ENCODE measurements at regions not wholly inside any gene's neighbourhood (a gene's known extent, or its start where the extent isn't known, plus 50 kb on each side); places are given as distances from the start of the nearest gene placed in this dataset.

DNA sequence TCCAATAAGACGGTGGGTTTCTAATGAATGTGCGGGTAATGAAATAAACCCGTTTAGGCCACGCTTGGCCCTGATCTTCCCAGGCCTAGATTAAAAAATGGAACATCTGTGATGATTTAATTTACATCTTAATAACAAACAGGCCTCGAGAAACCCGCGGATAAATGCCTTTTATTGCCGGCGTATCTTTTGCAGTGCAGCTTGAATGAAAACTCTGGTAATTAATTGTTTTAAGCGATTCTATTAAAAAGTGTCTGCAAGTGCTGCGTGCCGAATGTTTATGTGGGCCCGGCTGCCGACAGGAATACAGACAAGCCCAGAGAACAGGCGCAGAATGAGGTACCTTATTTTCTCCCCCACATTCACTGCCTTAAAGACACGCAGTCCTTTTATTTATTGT, 420.7 kb downstream of the MN1 start:
- no peak for DNase-seq

DNA sequence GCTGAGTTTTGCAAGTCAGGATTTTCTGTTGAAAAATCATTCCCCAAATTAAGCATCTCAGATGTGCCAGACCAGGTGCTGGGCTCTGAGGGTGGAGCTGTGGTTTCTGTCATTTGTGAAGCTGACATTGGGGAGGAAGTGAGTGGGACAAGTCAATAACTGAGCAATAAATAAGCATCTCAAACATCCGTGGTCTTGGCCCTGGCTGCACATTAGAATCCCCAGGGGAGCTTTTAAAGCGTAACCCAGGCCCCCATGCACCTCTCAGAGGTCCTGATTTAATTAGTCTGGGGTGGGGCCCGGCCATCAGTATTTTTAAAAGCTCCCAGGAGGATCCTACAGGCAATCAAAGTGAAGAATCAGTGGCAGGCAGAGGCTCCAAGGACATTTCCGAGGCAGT, 420.0 kb downstream of the MN1 start:
- DNase-seq, result no peak

DNA sequence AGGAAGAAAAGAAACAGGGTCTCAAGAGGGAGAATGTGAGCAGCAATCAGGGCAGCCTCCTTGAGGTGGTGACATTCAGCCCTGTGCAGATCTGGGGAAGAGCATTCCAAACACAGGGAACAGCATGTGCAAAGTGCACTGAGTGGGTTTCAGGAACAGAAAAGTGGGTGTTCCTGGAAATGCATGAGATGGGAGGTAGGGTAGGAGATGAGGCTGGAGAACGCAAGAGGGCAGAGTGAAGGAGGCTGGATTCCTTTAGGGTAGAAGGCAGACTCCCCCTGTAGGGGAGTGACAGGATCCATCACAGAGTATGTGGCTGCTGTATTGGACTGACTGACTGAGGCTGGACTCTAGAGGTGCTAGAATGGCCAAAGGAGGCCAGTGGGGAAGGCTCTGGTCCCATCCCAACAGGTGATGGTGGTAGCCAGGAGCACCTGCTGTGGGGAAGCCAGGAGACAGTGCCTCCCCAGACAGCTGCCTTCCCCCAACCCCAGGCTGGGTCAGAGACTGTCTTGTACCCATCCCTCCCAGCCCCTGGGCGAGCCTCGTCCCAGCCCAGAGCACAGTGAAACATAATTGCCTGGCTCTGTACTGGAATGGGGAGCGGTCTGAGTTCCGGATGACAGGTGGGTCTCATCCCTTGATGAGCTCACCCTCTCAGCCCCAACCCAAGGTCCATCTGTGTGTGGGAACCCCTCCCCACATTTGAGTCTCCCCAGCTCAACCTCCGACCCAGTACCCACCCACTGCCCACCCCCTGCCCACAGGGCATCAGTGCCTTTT, 419.4 kb downstream of the MN1 start:
- no peak for DNase-seq

DNA sequence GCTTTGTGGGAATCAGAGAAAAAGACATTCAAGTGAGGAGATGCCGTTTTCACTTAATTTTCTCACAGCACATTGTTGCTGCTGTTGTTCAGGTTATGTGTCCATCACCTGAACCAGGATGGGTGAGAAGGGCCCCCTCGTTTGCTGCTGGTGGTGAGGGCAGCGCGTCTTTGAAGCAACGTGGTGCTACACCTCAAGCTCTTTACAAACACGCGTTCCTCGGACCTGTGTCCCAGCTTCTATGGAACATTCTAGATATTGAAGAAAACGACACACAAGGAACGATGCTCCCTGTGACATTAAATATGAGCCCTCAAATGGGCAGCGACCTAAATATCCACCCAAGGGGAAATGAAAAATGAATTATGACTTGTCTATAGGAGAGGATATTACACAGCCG, 418.6 kb downstream of the MN1 start:
- DNase-seq, result no peak

DNA sequence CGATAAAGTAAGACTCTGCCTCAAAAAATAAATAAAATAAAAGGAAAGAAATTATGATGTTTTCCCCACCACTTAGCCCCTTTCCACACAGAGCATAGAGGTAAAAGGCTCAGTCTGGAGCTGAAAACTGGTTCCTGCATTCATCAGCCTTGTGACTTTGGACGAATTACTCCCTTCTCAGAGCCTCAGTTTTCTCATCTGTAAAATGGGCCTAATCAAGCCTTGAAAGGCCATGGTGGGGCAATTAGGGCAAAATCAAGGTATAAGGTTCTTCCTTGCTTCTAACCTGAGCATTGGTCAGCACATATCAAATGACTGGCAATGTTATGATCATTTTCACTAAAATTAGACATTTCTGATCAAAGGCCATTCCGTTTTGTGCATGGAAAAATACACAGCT, 417.7 kb downstream of the MN1 start:
- DNase-seq, result no peak

DNA sequence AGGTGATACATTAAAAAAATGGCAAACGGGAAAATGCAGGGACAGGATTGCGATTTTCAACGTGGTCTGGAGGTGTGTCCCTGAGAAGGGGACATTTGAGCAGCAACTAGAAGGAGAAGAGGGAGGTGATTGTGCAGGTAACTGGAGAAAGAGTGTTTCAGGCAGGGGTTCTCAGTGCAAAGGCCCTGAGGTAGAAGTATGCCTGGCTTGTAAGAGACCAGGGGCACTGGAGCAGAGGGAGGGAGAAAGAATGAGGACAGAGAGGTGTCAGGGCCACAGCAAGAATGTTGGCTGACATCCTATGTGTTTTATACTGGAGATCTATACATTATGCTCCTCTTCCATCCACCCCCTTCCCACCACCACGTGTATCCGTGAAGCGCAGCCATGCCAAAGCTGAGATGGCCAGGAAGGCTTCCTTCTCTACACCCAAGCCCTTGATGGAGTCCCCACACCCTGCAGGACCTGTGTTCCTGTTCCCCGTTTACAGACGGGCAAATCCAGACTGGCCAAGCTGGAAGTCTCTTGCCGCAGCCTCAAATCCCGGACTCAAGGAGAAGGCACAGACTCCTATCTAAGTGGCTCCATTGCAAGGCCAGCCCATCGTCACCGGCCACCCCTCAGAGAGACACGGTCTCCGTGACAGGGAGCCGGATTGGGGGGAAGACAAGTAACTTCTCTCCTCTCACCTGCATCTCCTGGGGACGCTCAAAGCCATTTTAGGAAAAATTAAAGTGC, 416.1 kb downstream of the MN1 start:
- no peak for DNase-seq

DNA sequence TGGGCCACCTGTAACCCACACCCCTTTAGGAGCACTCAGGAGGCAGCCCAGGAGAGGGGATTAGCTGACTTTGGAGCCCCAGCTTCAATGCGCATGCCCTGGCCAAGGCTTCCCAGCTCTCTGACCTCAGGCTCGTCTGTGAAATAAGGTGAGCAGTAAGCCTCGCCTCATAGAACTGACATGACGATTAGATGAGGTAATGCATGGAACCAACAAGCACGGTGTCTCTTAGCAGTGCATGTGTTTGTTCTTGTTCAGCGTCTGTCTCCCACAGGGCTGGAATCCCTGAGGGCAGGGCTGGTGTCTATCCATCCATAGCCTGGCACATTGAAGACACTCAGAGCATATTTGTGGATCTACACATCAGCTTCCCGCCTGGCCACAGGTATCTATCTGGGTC, 415.4 kb downstream of the MN1 start:
- no peak for DNase-seq

DNA sequence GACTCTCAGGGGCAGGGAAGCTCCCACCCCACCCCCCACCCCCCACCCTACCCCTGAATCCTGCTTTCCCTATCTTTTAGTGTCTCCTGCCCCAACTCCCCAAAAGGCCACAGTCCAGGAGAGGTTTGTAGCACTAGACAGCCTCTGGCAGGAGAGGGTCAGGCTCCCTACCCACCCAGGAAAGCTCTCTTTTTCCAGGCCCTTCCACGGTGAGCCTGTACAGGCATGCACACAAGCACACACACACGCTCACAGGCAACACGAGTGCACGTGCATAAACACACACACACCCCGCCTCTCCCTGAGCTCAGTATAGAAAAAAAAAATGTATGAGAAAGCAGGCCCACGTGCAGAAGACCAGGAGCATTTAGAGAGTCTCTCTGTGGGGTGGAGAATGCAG, 414.0 kb downstream of the MN1 start:
- no peak for DNase-seq

DNA sequence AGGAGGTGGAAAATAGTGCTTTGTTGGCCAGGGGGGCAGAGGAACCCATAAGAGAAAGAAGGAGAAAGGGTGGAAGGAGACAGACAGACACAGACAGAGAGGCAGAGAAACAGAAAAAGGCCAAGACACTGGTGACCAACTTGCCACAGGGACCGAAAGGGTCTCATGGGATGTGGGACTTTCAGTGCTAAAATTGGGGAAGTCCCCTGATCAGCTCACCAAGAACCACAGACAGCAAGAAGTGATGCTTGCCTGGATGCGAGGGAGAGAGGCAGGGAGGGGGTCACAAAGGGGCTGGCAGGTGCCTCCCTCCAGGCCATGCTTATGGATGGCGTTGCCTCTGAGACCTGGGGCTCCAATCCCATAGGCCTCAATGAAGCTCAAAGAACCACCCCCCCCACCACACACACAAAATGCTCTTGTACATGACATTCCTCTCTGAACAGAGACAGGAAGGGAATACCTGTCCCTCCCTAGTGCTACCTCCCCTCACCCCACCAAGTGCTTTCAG, 413.4 kb downstream of the MN1 start:
- no peak for DNase-seq

DNA sequence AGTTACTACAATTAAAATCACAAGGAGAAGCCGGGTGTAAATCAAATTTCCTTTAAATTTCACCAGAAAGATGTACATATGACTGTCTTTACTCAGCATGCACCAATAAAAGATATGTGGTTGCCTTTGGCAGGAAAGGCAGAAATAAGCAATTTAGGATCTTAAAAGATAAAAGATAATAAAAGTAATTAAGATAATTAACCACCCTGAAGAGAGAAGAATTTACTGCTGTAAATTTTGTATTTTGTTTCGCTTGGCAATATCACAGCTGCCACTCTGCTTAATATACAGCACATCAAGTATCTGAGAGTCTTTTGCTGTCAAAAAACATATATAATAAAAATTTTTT, 411.9 kb downstream of the MN1 start:
- no peak for DNase-seq

DNA sequence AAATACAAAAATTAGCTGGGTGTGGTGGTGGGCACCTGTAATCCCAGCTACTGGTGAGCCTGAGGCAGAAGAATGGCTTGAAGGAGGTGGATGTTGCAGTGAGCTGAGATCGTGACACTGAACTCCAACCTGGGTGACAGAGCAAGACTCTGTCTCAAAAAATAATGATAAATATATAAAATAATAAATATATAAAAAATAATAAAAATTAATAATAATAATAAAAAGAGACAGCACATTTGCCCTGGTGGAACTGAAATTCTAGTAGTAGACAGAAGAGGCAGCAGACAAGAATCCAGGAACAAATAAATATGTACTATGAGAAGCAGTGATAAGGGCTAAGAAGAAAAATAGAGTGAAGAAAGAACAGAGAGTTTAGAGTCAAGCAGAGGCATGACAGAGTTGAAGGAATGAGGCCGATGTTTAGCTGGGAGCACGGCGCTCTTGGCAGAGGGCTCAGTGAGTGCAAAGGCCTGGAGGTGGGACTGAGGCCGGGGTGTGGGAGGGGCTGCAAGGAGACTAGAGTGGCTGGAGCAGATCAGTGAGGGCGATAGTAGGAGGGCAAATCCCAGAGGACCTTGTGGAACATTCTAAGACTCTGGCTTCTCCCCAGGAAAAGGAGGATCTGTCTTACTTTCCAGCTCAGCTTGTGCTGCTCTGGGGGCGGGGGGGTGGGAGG, 410.3 kb downstream of the MN1 start:
- DNase-seq, result no peak

DNA sequence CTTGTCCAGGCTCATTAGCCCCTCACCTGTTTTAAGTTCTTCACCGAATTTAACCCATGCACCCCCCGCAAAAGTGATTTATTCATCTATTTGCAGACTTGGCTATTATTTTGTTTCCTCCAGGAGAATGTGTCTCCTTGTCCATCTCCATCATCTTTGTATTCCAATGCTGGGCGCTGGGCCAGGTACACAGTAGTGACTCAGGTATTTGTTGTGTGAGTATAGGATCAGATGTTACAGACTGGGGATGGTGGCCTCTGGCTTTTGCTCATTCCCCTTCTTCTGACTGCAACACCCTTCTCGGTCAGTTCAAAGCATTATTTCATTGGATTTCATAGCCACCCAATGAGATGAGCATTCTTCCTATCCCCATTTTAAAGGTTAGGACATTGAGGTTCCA, 408.2 kb downstream of the MN1 start:
- DNase-seq, result no peak

DNA sequence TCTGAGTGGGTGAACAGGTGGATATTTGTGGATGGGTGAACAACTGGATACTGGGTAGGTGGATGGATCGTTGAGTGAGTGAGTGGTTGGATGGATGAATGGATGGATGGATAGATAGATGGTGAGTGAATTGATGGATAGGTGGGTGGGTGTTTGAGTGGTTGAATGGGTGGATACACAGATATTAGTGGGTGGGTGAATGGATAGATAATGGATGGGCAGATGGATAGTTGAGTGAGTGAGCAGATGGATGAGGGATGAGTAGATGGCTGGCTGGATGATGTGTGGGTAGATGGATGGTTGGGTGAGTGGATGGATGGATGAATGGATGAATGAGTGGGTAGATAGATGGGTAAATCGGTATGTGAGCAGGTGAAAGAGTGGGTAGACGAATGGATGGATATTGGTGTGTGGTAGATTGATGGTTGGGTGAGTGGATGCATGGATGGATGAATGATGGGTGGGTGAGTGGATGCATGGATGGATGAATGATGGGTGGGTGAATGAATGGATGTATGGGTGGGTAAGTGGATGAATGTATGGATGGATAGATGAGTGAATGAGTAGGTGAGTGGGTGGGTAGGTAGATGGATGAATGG, 406.7 kb downstream of the MN1 start:
- DNase-seq, result no peak

DNA sequence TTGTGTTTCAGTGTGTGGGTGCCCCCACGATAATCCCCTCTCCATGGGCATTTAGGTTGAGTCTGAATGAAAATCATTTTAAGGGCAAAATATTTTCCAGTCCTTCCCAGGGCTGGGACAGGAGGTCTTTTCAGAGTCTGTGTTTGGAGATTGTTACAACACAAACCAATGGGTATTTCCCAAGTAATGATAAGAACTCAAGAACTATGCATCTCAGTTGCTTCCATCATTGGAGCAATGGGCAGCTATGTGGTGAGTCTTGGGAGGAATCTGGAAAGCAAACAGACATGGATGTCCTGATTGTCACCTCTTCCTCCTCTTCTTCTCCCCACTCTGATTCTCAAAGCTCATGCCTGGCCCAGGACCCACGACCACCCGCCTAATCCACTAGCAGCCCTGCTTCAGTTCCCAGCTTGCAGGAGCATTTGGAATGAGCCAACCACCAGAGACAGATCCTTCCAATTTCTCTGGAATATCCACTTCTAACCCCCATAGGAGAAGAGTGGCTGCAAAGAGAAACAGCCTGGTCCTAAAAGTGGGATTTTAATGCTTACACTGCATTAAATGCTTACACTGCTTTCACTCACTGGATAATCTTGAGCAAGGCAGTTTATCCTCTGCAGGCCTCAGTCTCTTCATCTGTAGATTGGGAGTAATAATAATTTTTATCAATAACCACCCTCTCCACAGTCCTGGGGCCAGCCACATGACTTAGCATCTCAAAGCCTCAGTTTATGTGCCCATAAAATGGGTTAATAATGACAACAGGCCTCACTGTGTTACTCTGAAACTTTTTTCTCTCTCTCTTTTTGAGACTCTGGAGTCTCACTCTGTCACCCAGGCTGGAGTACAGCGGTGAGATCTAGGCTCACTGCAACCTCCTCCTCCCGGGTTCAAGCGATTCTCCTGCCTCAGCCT, 404.3 kb downstream of the MN1 start:
- DNase-seq, result no peak

DNA sequence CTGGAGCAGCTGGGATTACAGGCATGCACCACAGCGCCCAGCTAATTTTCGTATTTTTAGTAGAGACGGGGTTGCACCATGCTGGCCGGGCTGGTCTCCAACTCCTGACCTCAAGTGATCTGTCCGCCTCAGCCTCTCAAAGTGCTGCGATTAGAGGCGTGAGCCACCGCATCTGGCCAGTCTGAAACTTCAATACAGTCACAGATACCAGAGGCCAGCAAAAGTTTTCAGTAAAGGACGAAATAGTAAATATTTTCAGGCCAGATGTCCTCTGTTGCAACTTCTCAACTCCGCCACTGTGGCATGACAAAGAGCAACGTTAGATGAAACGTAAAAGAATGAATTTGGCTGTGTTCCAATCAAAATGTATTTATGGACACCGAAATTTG, 403.6 kb downstream of the MN1 start:
- DNase-seq, result no peak

DNA sequence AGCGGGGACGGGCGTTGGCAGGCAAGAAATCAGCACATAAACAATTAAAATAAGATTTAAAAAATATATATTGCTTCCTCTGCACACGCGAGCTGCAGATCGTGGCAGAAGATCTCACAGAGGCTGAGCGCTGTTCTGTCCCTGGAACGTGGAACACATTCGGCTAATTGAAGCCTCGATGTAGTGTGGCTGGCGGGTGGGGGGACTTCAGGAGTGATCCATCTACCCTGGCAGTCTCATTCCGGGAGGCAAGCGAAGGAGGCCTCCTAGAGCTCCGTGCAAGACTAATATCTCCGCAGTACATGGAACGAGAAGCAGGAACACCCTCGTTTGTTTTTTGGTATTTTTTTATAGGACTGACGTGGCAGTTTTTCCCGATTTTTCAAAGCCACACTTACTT, 402.4 kb downstream of the MN1 start:
- no peak for DNase-seq

DNA sequence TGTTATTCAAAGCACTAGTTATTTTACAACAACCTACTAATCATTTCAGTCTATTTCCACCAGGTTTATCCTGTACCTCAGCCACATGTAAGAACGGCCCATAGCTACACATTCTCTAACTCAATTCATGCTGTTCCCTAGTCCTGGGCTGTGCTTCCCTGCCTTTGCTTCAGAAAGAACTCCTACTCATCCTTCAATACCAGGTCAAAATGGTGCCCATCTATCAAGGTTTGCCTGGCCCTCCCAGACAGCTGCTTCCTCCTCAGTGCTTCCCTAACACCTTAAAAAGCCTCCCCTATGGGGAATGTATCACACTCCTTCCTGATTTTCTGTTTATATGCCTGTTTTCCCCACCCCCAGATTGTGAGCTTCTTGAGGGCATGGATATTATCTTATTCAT, 400.7 kb downstream of the MN1 start:
- DNase-seq, result no peak

DNA sequence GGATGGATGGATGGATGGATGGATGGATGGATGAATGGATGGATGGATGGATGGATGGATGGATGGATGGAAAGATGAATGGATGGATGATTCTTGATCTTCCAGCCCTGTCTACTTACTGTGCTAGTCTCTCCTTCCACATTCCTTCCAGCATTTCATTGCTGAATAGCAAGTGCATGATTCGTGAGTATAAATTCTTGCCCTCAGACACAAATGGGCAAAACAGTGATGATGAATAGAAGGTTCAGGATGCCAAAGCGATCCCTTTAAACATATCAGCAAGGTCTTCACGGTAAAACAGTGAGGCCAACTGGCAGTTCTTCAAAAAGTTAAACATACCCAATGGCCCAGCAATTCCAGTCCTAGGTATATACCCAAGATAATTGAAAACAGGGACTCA, 400.2 kb downstream of the MN1 start:
- DNase-seq, result no peak

DNA sequence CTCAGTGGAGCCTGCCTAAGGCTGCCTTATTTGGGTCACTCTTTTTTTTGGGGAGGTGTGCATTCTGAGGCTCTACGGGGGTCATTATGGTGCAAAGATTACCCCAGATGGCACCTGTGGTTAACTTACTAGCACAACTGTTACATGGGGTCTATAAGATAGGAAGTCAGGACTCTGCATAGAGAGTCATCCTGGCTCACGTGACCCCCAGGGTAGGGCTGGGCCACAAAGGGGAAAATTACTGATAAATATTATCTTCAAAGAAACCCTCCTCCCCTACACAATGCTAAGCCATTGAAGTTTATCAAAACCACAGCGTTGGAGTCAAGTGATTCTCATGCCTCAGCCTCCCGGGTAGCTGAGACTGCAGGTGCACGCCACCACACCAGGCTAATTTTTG, 397.1 kb downstream of the MN1 start:
- no peak for DNase-seq

DNA sequence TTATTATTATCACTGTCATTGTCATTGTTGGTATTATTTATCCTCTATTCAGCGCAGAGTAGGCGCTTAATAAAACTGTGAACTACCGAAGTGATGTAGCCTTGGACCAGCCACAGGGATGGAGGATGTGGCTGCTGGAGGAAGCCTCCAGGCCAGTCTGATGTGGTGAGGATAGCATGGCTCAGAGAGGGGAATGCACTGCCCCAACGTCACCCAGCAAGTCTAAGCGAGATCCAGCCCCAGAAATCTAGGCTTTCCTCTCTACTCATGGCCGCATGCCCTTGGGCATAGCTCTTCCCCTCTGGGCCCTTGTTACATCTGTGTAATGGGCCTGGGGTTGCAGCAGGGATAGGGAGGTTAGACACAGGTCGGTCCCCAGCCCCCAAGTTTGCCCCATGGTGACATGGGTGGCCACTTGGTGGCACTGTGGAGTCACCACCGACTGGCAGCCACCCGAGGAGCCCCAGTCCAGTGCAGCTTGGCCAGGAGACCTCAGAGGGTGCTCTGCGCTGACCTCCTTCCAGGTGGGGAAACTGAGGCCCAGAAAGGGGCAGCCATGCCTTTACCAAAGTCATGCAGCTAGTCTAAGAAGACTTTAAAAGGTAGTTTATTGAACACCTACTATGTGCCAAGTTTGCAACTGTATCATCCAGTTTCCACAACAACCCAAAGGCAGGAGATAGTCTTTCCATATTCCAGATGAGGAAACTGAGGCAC, 395.7 kb downstream of the MN1 start:
- no peak for DNase-seq

DNA sequence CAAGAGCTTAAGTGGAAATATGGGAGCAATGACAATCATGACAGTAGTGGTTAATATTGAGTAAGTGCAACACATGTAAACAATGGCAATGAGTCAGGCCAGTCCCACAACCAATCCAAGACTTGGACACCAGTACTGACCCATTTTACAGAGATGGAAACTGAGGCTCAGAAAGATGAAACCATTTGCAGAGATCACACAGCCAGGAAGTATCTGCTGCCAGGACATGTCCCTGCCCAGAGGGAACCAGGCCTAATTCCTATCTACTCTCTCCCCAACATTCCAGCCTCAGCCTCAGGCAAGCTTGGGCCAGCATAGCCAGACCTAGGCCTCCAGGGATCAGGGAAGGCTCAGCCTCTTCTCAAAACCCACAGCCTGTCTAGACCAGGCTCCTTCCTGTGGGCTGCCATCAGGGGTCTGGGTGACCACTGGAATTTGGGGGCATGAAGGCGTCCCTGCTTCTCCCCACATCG, 395.1 kb downstream of the MN1 start:
- no peak for DNase-seq

All from activated CD4-positive, alpha-beta T cell treated with anti-CD3 and anti-CD28 coated beads for 4 hours (primary cell).